CD4-positive, alpha-beta T cell (primary cell): ENCODE measurements at regions not wholly inside any gene's neighbourhood (a gene's known extent, or its start where the extent isn't known, plus 50 kb on each side); places are given as distances from the start of the nearest gene placed in this dataset.

Source experiments
- ATAC-seq: fragments of 200-7000 bp; cut with Tn5 transposase; one replicate; pipeline ENCODE4 v1.10.0; 2022; ENCODE audit warnings: mild to moderate bottlenecking; ENCODE audit not compliant: poor library complexity
- CTCF ChIA-PET: fragments of 350-600 bp; sonication (Branson Sonifier 250); formaldehyde crosslinking; loops from one replicate; lab custom pipeline; 2021; ENCODE audit warnings: antibody characterized with exemption, inconsistent platforms; lab: Charles Lee
- POLR2A ChIA-PET: fragments of 350-600 bp; sonication (Branson Sonifier 250); formaldehyde crosslinking; loops from one replicate; lab custom pipeline; 2021; ENCODE audit warnings: antibody characterized with exemption, inconsistent platforms; lab: Charles Lee
- DNase-seq, 14 experiments: peaks; one replicate each; pipeline ENCODE4 v3.0.0-alpha.2; 2013 to 2020; ENCODE audit warnings: mixed read lengths in 2 of 14
- H3K27ac ChIP-seq, 2 donors: one replicate each; pipeline versions ENCODE4 v1.5.1 to v1.7.0; 2013; ENCODE audit warnings: low read length in 2 of 2, low read depth in 1 of 2, mild to moderate bottlenecking in 1 of 2
- H3K27me3 ChIP-seq, 2 experiments: 1 replicate in 1 of 2; 2 replicates in 1 of 2; pipeline versions ENCODE4 v1.6.1 to v1.7.0; 2013; ENCODE audit warnings: low read length in 2 of 2, control low read depth in 1 of 2, mild to moderate bottlenecking in 1 of 2, moderate library complexity in 1 of 2; ENCODE audit not compliant: insufficient read depth in 2 of 2, control insufficient read depth in 1 of 2
- H3K36me3 ChIP-seq: one replicate; pipeline ENCODE4 v1.6.1; 2013; ENCODE audit warnings: low read length, control low read depth; ENCODE audit not compliant: insufficient read depth
- H3K4me1 ChIP-seq: one replicate; pipeline ENCODE4 v1.6.1; 2013; ENCODE audit warnings: low read length, control low read depth; ENCODE audit not compliant: insufficient read depth
- H3K4me3 ChIP-seq: one replicate; pipeline ENCODE4 v1.5.1; 2013; ENCODE audit warnings: mild to moderate bottlenecking, low read length, moderate library complexity
- H3K9me3 ChIP-seq, 2 experiments: 1 replicate in 1 of 2; 2 replicates in 1 of 2; pipeline versions ENCODE4 v1.6.1 to v1.7.0; 2013; ENCODE audit warnings: low read length in 2 of 2, mild to moderate bottlenecking in 2 of 2, control low read depth in 1 of 2, moderate library complexity in 1 of 2; ENCODE audit not compliant: control insufficient read depth in 1 of 2, insufficient read depth in 1 of 2
- H3K27ac Mint-ChIP-seq: one replicate; pipeline ENCODE4 v1.8.0; 2020; ENCODE audit warnings: mixed read lengths
- H3K27me3 Mint-ChIP-seq: one replicate; pipeline ENCODE4 v1.8.0; 2021; ENCODE audit warnings: mixed read lengths
- H3K36me3 Mint-ChIP-seq: one replicate; pipeline ENCODE4 v1.8.0; 2021; ENCODE audit warnings: low read depth, mixed read lengths
- H3K4me1 Mint-ChIP-seq: one replicate; pipeline ENCODE4 v1.8.0; 2021; ENCODE audit warnings: low read depth, mixed read lengths
- H3K4me3 Mint-ChIP-seq: one replicate; pipeline ENCODE4 v1.8.0; 2020; ENCODE audit warnings: mild to moderate bottlenecking, mixed read lengths
- H3K9me3 Mint-ChIP-seq: one replicate; pipeline ENCODE4 v1.8.0; 2020; ENCODE audit warnings: mixed read lengths
- CTCF ChIP-seq: fragments of 200-600 bp; IDR thresholded peaks from one replicate; pipeline ENCODE4 v1.8.0; 2022; ENCODE audit warnings: antibody characterized with exemption, mild to moderate bottlenecking
- intact Hi-C, 2 experiments: fragments of 100-400 bp; cut with DNase I in 1 of 2; cut with micrococcal nuclease in 1 of 2; formaldehyde crosslinking; loops; one replicate each; pipeline versions ENCODE4 v1.15.1 to v1.9.0; 2023 to 2025; cut with DNase I, micrococcal nuclease

DNA sequence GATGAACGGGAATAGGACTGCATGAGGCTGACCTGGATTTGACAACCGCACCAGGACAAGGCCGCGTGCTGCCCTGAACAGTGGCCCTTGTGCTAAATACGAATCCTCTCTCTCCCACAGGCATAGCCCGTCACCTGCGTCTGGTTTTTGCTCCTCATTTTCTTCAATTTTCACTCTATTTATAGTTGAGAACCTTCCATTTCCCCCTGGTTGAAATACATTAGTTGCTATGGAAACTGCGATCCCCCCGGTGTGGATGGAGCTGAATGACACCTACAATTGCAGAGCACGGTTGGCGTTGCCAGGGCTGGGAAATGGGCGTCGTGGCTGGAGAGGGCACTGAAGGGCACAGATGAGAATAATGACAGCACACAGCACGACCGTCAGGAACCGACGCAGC is 158.6 kb upstream of the PITRM1 start:
- Mint-ChIP-seq H3K27ac (no peak overlapping the region), H3K4me1 (no peaks in the 10 kb centered on the region), H3K9me3 (no peaks in the 10 kb centered on the region), H3K36me3 (no peaks in the 10 kb centered on the region), H3K4me3 (no peak overlapping the region), H3K27me3 (no peaks in the 10 kb centered on the region)
- no peak for ATAC-seq
- H3K9me3 ChIP-seq: no peaks in the 10 kb centered on the region
- POLR2A ChIA-PET: no interaction called here
- H3K27me3 ChIP-seq: no peaks in the 10 kb centered on the region
- no peaks in the 10 kb centered on the region for H3K36me3 ChIP-seq
- intact Hi-C loops: no loop called here
- no peak overlapping the region for H3K4me3 ChIP-seq
- H3K4me1 ChIP-seq: no peaks in the 10 kb centered on the region
- no peak overlapping the region for H3K27ac ChIP-seq
- no peak for TF ChIP-seq CTCF
- DNase-seq: no peak
- CTCF ChIA-PET: no interaction called here

- Histone ChIP-seq H3K36me3 (no peaks in the 10 kb centered on the region), H3K27ac (no peak overlapping the region), H3K4me1 (no peaks in the 10 kb centered on the region), H3K4me3 (no peak overlapping the region), H3K27me3 (no peaks in the 10 kb centered on the region), H3K9me3 (no peaks in the 10 kb centered on the region)
- intact Hi-C loops: no loop called here
- ATAC-seq (no peak), DNase-seq (peak in 1 of 14 experiments; percentile 40)
- ChIA-PET CTCF (no interaction called here), POLR2A (no interaction called here)
- Mint-ChIP-seq H3K4me1 (no peaks in the 10 kb centered on the region), H3K4me3 (no peak overlapping the region), H3K27me3 (no peaks in the 10 kb centered on the region), H3K9me3 (no peaks in the 10 kb centered on the region), H3K27ac (no peak overlapping the region), H3K36me3 (no peaks in the 10 kb centered on the region)
- TF ChIP-seq CTCF: no peak
These were observed 158.1 kb upstream of the PITRM1 start for GRCh38 chr10:3330663-3331062.

GRCh38 chr10:3325954-3326750 is 153.6 kb upstream of the PITRM1 start:
- no peaks in the 10 kb centered on the region for H3K36me3 Mint-ChIP-seq
- Histone ChIP-seq H3K4me1 (no peaks in the 10 kb centered on the region), H3K9me3 (no peaks in the 10 kb centered on the region), H3K4me3 (no peak overlapping the region), H3K27ac (no peak overlapping the region), H3K36me3 (no peaks in the 10 kb centered on the region), H3K27me3 (no peaks in the 10 kb centered on the region)
- H3K27ac Mint-ChIP-seq: no peak overlapping the region
- H3K4me3 Mint-ChIP-seq: no peak overlapping the region
- no peaks in the 10 kb centered on the region for H3K9me3 Mint-ChIP-seq
- CTCF ChIA-PET: no interaction called here
- no peaks in the 10 kb centered on the region for H3K4me1 Mint-ChIP-seq
- TF ChIP-seq CTCF: no peak
- DNase-seq (no peak), ATAC-seq (no peak)
- no peaks in the 10 kb centered on the region for H3K27me3 Mint-ChIP-seq
- POLR2A ChIA-PET: no interaction called here
- intact Hi-C loops: no loop called here
